HG02973 (cell line): ENCODE measurements at regions not wholly inside any gene's neighbourhood (a gene's known extent, or its start where the extent isn't known, plus 50 kb on each side); places are given as distances from the start of the nearest gene placed in this dataset.

Source experiments
- ATAC-seq: cut with Tn5 transposase; IDR thresholded peaks from one replicate; pipeline ENCODE4 v1.9.1; 2021; ENCODE audit warnings: moderate library complexity; ENCODE audit not compliant: unreplicated experiment

DNA sequence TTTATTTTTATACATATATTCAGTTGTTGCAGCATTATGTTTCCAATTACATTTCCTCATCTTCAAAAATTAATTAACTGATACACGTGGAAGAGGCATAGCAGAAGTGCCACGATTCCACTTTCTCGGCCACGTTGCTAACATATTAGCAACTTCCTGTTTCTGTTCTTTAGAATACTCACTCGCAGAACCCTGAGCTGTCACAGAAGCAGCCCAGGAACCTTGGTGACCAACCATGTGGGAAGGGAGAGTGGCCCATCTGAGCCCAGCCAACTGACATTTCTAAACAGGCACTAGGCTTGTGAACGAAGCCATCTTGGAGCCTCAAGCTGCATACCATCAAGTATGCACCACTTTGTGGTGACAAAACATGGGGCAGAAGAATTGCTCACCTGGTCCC lies 350.1 kb downstream of the CBLN2 start:
- ATAC-seq = no peak

DNA sequence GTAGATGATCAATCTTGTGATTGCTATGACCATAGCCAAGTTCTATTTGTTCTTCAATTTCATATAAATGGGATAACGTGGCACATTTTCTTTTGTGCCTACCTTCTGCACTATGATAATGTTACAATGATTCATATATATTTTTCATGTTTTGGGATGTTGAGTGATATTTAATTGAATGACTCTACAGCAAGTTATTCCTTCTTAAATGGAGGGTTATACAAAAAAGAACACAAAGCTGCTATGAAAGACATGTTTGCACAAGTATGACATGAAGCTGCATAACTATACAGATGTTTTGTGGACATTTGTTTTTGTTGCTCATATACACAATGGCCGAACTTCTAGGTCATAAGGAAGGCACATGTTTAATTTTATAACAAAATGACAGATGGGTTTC lies 356.2 kb downstream of the CBLN2 start:
- no peak for ATAC-seq

DNA sequence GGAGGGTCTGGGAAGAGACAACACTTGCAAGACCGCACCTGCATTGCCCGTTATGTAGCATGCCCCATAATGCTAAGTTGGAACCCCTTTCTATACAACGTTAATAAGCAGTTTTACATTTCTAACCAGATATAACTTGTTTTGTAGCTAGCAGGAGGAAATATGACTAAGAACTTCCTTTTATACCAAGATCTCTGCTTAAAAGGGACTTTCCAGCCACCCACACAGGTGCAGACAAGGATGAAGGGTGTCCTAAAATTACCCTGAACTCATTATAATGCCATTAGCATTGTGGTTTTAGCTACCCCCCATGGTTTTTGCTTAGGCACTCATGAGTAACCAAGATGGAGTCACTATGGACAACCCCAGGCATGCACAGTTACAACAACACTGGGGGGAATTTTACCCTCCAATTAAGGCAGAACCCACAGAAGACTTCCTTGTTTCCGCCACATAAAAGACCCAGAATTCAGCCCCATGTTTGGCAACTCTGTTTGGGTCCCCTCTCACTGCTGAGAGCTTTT lies 362.8 kb downstream of the CBLN2 start:
- peak; percentile 75 for ATAC-seq

DNA sequence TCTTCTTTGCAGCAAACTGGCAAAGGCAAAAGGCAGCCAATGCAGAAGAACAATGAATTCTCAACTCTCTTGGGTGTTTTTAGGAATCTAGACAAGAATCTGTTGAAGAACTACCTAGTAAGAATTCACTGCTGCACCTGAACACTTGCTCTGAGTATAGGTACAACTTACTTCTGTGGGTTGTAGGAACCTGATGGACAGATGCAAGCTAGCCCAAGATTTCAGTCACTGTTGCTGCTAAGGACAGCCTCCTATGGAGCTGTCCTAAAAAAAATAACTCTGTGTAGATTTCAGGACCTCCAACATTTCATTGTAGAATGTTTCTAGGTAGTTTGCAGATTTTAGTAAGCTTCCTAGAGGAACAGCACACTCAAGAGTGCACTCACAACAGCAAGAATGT lies 363.5 kb downstream of the CBLN2 start:
- no peak for ATAC-seq

DNA sequence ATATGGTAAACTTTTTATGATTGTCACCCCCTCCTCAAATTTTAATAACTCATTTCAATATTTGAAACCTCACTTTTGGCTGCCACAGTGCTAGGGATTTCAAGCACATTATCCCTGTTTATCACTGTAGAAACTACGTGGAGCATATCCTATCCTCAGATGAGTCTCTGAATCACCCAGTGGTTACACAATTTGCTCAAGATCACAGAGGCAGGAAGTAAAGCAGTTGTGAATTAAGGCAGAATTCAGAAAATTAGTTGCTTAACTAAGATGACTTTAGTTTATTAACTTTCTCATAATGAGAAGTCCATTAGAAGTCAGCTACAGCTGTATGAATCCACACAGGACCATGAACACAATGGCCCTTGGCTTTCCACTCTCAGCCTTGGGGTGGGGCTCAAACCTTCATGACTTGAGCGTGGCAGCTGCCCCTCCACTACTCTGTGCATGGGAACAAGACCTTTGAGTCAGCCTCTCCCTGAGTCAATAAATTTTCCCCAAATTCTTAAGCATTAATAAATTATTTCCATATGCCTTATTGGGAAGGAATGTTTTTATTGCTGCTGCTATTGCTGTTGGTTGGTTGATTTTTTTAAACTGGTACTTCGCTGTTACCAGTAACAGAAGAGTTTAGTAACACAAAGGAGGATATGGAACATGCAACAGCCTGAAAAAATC lies 369.0 kb downstream of the CBLN2 start:
- no peak for ATAC-seq

DNA sequence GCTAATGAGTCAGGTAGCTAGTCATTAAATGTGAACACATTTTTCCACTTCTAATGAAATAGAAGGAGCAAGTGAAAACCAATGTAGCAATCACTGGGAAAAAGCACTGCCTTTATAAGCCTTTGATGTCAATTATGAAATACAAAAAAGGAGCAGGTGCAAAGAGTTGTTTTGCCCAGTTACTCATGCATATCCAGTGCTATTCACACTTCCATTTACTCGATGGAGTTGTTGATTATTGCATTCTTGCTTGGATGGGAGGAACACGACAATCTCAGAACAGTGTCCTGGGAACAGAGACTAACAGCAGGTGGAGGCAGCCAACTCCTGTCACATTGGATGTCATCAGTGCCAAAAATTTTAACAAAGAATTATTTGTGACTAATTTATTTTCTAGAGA lies 372.5 kb downstream of the CBLN2 start:
- ATAC-seq = no peak

DNA sequence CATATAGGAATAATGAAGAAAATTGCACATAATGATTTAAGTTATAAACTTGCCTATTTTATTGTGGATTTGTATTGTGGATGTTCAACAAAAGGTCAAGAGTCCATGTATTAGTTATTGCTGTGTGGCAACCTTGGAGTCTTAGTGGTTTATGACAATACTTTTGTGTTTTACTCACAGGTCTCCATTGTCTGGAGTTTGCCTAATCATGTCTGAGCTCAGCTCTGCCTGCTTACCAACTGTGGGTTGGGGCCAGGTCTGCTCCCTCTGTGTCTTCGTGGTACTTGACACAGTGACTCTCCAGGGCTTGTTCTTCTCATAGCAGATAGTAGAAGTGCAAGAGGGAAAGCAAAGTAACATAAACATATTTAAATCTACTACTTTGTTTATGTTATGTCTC lies 382.5 kb downstream of the CBLN2 start:
- no peak for ATAC-seq

DNA sequence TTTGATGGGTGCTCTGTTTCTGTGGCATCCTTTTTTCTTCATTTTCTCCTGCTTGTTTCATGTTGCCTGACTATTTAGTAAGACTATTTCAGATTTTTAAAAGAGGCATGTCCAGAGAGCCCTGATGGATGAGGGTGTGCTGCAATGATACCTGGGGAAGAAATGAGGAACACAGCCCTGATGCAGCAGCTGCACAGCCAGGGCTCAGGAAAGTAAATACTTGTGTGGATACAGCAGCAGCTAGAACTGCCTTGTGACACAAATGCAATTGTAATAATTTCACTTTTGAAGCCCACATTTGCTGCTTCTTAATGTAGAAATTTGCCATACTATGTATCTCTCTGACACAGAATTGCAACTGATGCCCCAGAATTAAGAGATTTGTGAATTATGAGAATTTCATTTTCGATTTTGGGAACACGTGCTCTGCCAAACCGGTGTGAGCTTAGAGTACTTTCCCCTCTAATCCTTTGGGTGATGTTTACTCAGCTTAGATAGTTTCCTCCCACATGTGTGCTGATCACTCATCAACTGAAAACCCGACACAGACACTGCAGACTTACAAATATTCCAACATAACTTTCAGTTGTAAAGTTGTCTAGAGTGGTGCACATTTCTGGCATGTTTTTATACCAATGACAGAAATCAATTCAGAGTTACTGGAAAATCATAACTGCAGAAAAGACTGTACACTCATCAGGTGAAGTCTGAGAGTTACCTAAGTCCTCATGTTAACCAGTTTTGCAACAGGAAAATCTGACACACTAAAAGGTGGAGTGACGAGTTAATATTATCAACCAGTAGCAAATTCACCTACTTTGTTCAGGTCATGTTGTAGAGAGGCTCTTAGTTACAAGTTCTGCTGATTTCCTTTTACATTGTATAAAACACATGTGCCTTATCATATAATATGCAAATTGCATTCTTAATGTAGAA lies 383.4 kb downstream of the CBLN2 start:
- no peak for ATAC-seq

DNA sequence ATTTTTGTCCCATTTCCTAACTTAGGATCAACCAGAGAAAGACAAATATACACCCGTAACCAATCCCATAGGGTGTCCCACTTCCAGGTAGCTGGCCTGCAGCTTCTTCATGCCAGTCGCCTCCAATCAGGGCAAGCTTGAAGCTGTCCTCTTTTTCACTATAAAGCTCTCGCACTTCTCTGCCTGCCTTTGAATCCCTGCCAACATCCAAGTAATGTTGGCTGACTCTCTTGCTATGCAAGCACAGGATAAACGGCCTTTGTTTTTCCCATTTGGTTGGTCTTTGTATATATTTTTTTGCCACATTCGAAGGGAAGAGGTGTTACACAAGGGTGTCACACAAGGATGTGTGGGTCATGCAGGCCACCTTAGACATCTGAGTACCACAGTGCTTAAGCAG lies 388.8 kb downstream of the CBLN2 start:
- ATAC-seq = no peak

DNA sequence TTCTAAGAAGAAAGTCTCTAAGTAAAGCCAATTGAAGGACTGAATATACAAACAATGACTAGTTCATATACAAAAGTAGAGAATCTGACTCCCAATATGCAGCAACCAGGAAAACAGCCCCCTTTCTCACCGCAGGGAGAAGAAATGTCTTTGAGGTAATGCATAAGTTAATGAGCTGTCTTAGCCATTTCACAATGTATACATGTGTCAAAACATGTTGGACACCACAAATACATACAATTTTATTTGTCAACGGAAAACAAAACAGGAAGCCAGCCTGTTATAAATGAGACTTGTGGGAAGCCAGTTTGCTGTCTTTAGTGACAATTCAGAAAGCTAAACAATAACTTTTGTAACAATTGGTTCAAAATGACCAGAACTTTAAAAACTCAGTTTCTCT lies 389.2 kb downstream of the CBLN2 start:
- no peak for ATAC-seq

DNA sequence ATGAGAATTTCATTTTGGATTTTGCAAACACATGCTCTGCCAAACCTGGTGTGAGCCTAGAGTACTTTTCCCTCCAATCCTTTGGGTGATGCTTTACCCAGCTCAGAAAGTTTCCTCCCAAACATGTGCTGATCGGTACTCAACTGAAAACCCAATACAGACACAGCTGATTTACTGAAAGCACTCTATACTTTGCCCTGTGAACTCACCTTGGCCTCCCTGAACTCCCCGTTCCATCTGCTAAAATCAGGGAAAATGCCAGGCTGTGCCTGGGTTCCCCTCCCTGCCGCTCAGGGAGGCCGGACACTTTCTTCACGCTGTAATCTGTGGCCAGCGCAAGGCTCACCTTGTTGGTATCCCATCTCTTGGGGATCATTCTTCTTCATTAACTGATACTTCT lies 391.2 kb downstream of the CBLN2 start:
- ATAC-seq = no peak

DNA sequence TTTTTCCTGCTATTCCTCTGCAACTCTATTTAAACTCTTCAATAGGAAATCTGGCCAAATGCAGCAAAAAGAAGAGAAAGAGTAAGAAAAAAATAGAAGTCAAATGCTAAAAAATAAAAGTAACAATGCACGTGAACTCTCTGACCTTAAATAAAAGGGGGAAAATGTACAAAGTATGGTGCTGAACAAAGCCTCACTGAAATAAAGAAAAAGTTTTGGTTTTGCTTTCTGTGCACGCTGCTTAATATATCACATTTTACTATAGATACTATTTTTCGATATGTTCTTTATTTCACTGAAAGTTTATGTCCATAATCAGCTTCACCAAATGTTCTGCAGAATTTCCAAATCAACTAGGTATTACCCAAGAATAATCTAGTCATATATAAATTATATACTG lies 396.3 kb downstream of the CBLN2 start:
- ATAC-seq = no peak

DNA sequence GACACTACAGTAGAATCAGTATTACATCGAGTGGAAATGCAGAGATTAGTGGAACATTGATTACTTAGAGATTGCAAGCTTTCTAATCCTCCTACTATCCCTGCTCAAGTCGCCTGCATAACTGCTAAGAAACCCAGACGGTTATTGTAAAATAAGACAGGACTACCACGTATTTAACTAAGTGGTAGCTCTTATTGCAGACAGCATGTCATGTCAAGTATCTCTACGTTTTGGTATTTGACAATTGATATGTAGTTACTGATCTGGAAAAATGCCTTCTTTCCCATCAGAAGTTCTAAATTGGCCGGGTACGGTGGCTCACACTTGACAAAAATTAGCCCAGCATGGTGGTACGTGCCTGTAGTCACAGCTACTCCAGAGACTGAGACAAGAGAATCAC lies 404.1 kb downstream of the CBLN2 start:
- ATAC-seq = no peak

DNA sequence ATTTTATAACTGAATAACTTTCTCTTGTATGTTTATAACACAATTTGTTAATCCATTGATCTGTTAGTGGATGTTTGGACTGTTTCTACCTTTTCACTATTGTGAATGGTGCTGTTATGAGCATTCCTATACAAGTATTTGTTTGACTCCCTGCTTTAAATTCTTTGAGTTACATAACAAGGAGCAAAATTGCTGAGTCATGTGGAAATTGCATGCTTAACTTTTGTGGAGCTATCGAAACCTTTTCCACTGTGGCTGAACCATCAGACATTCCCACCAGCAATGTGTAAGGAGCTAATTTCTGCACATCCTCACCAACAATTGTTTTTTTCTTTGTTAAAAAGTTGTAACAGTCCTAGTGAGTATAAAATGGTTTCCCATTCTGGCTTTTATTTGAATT lies 415.5 kb downstream of the CBLN2 start:
- ATAC-seq = no peak

DNA sequence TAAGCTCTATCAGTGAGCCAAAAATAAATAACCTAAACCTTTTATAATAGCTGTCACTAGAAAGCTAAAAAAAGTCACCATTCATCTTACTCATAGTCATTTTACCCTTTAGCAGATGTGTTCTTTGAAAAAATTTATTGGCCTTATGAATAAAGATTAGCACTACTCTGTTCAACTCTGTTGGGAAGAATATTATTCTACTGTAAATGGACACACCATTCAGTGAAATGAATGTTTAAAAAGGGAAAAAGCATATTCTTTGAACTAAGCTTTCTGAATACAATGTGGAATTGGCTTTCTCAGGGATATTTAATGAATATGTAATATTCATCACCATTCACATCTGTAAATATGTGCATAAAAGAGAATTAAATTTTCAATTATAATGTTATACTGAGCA lies 422.0 kb downstream of the CBLN2 start:
- ATAC-seq = no peak

DNA sequence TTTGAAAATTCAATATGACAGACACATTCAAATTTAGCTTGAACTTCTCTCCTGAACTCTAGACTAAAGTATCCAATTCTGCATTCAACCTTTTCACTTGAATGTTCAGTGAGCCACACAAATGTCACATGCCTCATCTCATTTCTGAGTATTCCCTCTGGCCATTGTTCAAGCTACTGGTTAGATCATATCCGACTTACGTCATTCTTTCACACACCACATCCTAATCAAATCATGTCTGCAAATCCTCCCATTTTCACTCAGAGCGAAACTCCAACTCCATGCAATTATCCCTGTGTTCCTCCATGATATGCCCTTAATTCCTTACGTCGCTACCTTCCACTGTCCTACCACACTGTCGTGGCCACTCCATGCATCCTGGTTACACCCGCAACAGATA lies 425.1 kb downstream of the CBLN2 start:
- no peak for ATAC-seq

DNA sequence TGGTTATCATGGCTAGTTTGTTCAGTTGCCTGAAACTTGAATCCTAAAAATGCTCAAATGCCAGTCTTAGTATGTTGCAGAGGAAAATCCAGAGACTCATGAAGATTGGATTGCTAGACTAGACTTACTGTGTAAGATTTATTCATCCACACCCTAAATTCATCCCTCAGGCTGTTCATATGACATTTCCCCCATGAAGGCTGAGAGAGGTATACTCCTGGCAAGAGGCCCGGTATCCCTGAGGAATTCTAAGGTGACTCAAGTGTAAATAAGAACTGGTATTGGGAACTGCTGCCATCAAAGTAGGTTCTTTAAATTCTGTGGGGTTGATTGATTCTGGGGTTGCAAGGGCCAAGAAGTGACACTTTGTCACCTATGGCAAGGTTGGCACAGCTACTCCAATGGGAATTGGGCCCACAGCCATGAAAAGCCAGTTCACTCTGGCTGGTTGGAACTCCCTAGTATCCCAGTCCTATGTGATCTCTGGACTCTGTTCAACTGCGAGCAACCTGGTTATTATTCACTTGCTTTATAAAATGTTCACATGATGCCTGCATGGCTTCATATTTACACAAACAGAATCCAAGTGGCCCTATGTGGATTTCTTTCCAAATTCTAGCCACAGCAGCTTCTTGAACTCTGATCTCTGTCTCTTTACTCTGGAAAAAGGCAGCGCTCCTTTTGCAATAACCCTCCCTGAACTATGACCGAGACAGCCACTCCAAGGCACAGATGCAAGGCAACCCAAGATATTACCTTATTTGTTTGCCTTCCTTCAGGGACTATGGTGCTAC lies 429.1 kb downstream of the CBLN2 start:
- ATAC-seq = no peak

DNA sequence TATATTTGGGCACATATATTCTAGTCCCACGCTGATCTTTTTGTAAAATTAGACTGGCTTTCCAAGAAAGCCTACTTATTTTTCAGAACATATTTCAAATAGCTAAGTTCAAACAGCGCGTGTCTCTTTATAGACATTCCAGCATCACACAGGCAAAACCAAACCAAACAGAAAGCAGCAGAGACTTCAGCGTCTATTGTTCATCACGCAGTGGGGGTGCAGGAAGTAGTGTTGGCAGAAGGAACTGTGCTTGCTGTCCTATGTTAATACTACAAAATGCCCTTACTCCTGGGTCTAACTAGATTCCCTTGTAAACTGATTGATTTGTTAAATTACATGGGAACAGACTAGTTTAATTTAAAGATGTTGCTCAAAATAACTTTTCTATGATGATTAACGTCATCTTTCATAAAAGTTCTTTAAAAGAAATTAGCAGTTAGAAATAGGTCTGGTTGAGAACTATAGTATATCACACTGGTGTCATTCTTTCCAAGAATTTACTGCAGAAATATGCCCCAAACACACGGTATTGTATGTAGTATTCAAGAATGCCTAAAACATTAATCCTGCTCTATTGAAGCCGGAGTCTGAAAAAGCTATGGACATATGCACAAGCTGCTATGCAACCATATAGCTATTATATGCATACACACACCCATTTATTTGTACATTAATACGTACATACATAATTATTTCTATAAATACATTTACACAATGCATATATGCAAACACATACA lies 436.3 kb downstream of the CBLN2 start:
- no peak for ATAC-seq

DNA sequence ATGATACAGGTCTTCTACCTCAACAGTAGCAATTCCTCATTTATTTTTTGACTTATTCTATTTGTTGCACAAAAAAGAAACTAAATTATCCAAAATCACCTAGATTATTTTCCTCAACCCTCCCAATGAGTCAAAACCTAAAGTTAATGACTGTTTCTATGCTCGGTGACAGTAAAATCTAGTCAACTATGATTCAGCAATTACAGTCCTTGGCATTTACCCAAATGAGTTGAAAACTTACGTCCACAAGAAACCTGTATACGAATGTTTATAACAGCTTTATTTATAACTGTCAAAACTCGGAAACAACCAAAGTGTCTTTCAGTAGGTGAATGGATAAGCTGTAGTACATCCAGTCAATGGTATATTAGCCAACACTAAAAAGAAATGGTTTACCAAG lies 439.3 kb downstream of the CBLN2 start:
- ATAC-seq = no peak

DNA sequence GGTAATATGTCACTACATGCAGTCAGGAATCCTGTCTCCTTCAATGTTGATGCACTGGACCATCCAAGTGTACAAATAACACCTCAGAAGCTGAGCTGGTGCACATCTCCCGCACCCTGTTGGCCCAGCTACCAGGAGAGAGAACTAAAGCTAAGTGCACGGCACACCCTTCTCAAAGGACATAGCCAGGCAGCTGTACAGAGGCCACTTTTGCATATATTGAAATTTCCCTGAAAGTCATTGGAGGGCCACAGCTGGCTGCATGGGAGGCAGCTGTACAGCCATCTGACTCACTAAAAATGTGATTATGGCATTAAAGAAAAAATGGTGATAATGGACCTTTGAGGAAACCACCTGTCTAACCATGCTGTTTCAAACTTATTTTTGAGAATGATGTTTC lies 441.7 kb downstream of the CBLN2 start:
- no peak for ATAC-seq
